Gastrocnemius medialis (tissue), 4 donors: ENCODE measurements at regions not wholly inside any gene's neighbourhood (a gene's known extent, or its start where the extent isn't known, plus 50 kb on each side); places are given as distances from the start of the nearest gene placed in this dataset.

ENCODE experiments used
- POLR2A ChIP-seq, 2 donors: fragments of 450-650 bp; IDR thresholded peaks; one replicate each; pipeline ENCODE4 v1.6.1; 2017; ENCODE audit warnings: antibody characterized with exemption in 2 of 2, mild to moderate bottlenecking in 2 of 2, moderate library complexity in 2 of 2
- TF ChIP-seq, protein P1 (sequence below), 5 experiments: fragments of 450-650 bp in 3 of 5; fragments of 200-600 bp in 2 of 5; sonication (generic) in 2 of 5; IDR thresholded peaks in 4 of 5; conservative IDR thresholded peaks in 1 of 5; 1 replicate in 4 of 5; 2 replicates in 1 of 5; pipeline ENCODE4 v1.5.1; 2016 to 2019; ENCODE audit warnings: antibody characterized with exemption in 5 of 5, mild to moderate bottlenecking in 3 of 5, moderate library complexity in 3 of 5

DNA sequence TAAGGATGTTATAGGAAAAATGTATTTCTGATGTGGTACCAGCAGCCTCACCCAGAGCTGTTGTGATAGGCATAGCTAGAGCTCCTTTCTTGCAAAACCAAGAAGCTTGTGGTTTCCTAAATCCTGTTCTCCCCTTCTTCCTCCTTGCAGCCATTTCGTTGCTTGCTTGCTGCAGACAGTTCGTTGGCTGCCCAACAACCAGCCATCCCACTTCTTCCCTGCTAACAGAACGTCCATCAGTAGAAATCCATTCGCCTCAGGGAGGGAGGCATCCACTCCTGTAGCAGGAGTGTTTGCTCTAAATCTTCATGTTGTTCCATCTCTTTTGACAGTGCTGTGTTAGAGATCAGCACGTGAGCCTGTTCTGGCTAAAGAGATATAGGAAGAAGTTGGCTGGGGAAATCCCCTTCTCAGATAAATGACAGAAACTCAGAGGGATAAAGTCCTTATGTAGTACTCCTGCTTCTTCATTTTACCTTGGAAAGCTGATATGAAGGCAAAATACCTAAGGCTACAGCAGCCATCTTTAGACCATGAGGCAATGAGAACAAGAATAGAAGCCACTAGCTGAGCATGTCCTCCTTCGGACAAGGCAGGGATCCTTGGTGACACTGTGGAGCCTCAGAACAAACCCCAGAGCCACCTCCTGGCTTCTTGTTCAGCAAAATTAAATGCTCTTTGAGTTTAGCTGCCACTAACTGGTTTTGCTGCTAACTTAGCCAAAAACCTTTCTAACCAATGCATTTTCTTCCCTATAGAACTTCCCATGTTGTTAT, 68.4 kb upstream of the RELL1 start:
- TF ChIP-seq, protein P1, sequence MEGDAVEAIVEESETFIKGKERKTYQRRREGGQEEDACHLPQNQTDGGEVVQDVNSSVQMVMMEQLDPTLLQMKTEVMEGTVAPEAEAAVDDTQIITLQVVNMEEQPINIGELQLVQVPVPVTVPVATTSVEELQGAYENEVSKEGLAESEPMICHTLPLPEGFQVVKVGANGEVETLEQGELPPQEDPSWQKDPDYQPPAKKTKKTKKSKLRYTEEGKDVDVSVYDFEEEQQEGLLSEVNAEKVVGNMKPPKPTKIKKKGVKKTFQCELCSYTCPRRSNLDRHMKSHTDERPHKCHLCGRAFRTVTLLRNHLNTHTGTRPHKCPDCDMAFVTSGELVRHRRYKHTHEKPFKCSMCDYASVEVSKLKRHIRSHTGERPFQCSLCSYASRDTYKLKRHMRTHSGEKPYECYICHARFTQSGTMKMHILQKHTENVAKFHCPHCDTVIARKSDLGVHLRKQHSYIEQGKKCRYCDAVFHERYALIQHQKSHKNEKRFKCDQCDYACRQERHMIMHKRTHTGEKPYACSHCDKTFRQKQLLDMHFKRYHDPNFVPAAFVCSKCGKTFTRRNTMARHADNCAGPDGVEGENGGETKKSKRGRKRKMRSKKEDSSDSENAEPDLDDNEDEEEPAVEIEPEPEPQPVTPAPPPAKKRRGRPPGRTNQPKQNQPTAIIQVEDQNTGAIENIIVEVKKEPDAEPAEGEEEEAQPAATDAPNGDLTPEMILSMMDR (IDR thresholded peaks at IDR 0.05 in 4 of 5, conservative IDR thresholded peaks at IDR 0.05 in 1 of 5): no peak
- TF ChIP-seq POLR2A (IDR thresholded peaks at IDR 0.05): no peak
